ENCODE measurements at regions not wholly inside any gene's neighbourhood (a gene's known extent, or its start where the extent isn't known, plus 50 kb on each side); places are given as distances from the start of the nearest gene placed in this dataset.

DNA sequence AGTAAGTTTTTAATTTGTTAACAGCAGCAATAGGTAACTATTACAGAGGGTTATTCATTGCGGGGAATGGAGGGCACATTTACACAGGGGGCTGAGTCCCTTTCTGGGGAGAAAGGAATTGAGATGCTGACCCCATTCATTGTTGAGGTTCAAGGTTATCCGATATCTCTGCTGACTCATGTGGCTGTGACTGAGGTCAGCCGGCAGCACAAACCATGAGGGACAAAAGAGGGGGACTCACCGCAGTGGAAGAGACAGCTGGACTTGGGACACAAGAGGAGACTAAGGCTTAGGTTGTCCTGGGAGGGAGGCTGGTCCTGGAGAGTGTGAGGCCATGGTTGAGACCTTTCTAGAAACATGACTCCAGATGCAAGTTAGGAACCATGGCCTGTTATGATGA, 119.1 kb upstream of the XYLT1 start:
- no peak overlapping the region for H4K8ac ChIP-seq (ENCODE audit: low read depth, low read length)
- H2BK12ac ChIP-seq (ENCODE audit: low read length) = no peak overlapping the region
- no peak overlapping the region for H2AFZ ChIP-seq (ENCODE audit: low read length)
- no peak overlapping the region for H2BK15ac ChIP-seq (ENCODE audit: low read length)
- no peak overlapping the region for H2BK5ac ChIP-seq (ENCODE audit: low read length)
- no peaks in the 10 kb centered on the region for H3K79me1 ChIP-seq (ENCODE audit: low read depth, low read length)
- no peak overlapping the region for H2BK120ac ChIP-seq (ENCODE audit: low read depth, low read length)
- H3K36me3 ChIP-seq (replicated peaks in 1 of 2; ENCODE audit: control insufficient read depth in 2 of 2, insufficient read depth in 2 of 2, low read length in 2 of 2) = no peaks in the 10 kb centered on the region
- H3K4me1 ChIP-seq (ENCODE audit: control insufficient read depth in 2 of 2, insufficient read depth in 1 of 2, low read depth in 1 of 2, low read length in 2 of 2) = no peaks in the 10 kb centered on the region
- no peak overlapping the region for H3K27ac ChIP-seq (replicated peaks; ENCODE audit: low read length)
- DNase-seq (ENCODE audit: low spot score) = no peak
- H4K91ac ChIP-seq (ENCODE audit: low read depth, low read length, poor library complexity) = no peak overlapping the region
- no peak overlapping the region for H3K23ac ChIP-seq (ENCODE audit: low read depth, low read length, poor library complexity)
- no peak overlapping the region for H3K4me3 ChIP-seq (ENCODE audit: low read length in 2 of 2)
- no peak overlapping the region for H3K4me2 ChIP-seq (ENCODE audit: insufficient read depth, low read length, poor library complexity, severe bottlenecking)
- H3K18ac ChIP-seq (ENCODE audit: low read length) = no peak overlapping the region
- no peak overlapping the region for H3K14ac ChIP-seq (ENCODE audit: low read length)
- H3K4ac ChIP-seq (ENCODE audit: low read length) = no peak overlapping the region
- no peak overlapping the region for H3K9ac ChIP-seq (ENCODE audit: low read depth, low read length, poor library complexity)
- no CpG with 5 or more reads among the region's 4 CpGs for whole genome bisulfite sequencing, 2 donors (ENCODE audit: extremely low coverage in 2 of 2, insufficient read length in 2 of 2, insufficient replicate concordance in 1 of 2)
- no peaks in the 10 kb centered on the region for H3K27me3 ChIP-seq (ENCODE audit: control insufficient read depth in 3 of 3, insufficient read depth in 3 of 3, low read depth in 1 of 3, low read length in 3 of 3)
- no peaks in the 10 kb centered on the region for H3K9me3 ChIP-seq (replicated peaks in 1 of 2; ENCODE audit: control insufficient read depth in 2 of 2, insufficient read depth in 1 of 2, low read depth in 1 of 2, low read length in 2 of 2)
- no peak overlapping the region for H2AK5ac ChIP-seq (ENCODE audit: low read depth, low read length)

DNA sequence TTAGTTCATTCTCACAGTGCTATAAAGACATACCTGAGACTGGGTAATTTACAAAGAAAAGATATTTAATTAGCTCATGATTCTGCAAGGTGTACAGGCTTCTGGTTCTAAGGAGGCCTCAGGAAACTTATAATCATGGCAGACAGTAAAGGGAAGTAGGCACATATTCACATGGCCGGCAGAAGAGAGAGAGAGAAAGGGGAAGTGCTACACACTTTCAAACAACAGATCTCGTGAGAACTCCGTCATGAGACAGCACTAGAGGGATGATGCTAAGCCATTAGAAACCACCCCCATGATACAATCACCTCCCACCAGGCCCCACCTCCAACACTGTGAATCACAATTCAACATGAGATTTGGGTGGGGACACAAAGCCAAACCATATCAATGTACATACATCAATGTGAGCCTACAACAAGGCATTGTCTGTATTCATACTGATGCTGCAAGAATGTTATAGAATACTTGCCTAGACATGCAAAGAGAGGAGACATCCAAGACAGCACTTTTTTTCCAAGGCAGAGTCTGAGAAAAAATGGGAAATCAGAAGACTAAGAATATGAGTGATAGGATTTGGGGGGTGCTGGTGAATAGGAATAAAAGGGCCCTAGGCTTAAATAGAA, 114.8 kb upstream of the XYLT1 start:
- Histone ChIP-seq H3K18ac (ENCODE audit: low read length) (no peak overlapping the region), H3K9me3 (replicated peaks in 1 of 2; ENCODE audit: control insufficient read depth in 2 of 2, insufficient read depth in 1 of 2, low read depth in 1 of 2, low read length in 2 of 2) (no peaks in the 10 kb centered on the region), H2AFZ (ENCODE audit: low read length) (no peak overlapping the region), H3K4me2 (ENCODE audit: insufficient read depth, low read length, poor library complexity, severe bottlenecking) (no peak overlapping the region), H2BK120ac (ENCODE audit: low read depth, low read length) (no peak overlapping the region), H4K8ac (ENCODE audit: low read depth, low read length) (no peak overlapping the region), H3K36me3 (replicated peaks in 1 of 2; ENCODE audit: control insufficient read depth in 2 of 2, insufficient read depth in 2 of 2, low read length in 2 of 2) (no peaks in the 10 kb centered on the region), H3K4ac (ENCODE audit: low read length) (no peak overlapping the region), H3K27ac (replicated peaks; ENCODE audit: low read length) (no peak overlapping the region), H3K9ac (ENCODE audit: low read depth, low read length, poor library complexity) (no peak overlapping the region), H3K79me1 (ENCODE audit: low read depth, low read length) (no peaks in the 10 kb centered on the region), H2BK5ac (ENCODE audit: low read length) (no peak overlapping the region), H2BK15ac (ENCODE audit: low read length) (no peak overlapping the region), H3K27me3 (ENCODE audit: control insufficient read depth in 3 of 3, insufficient read depth in 3 of 3, low read depth in 1 of 3, low read length in 3 of 3) (no peaks in the 10 kb centered on the region), H2AK5ac (ENCODE audit: low read depth, low read length) (no peak overlapping the region), H3K4me3 (ENCODE audit: low read length in 2 of 2) (no peak overlapping the region), H4K91ac (ENCODE audit: low read depth, low read length, poor library complexity) (no peak overlapping the region), H3K14ac (ENCODE audit: low read length) (no peak overlapping the region), H3K23ac (ENCODE audit: low read depth, low read length, poor library complexity) (no peak overlapping the region), H2BK12ac (ENCODE audit: low read length) (no peak overlapping the region), H3K4me1 (ENCODE audit: control insufficient read depth in 2 of 2, insufficient read depth in 1 of 2, low read depth in 1 of 2, low read length in 2 of 2) (no peaks in the 10 kb centered on the region)
- no CpG with 5 or more reads among the region's 3 CpGs for WGBS, 2 donors (ENCODE audit: extremely low coverage in 2 of 2, insufficient read length in 2 of 2, insufficient replicate concordance in 1 of 2)
- DNase-seq (ENCODE audit: low spot score) = no peak

GRCh38 chr16:17578981-17579874, 108.5 kb upstream of the XYLT1 start:
- no peak overlapping the region for H2BK5ac ChIP-seq (ENCODE audit: low read length)
- H2AK5ac ChIP-seq (ENCODE audit: low read depth, low read length) = no peak overlapping the region
- DNase-seq (ENCODE audit: low spot score) = peak; percentile 86
- no peak overlapping the region for H2AFZ ChIP-seq (ENCODE audit: low read length)
- no peak overlapping the region for H3K4me2 ChIP-seq (ENCODE audit: insufficient read depth, low read length, poor library complexity, severe bottlenecking)
- no peak overlapping the region for H3K4ac ChIP-seq (ENCODE audit: low read length)
- no peak overlapping the region for H2BK120ac ChIP-seq (ENCODE audit: low read depth, low read length)
- WGBS, 2 donors (ENCODE audit: extremely low coverage in 2 of 2, insufficient read length in 2 of 2, insufficient replicate concordance in 1 of 2) = no CpG with 5 or more reads among the region's 10 CpGs
- H3K9ac ChIP-seq (ENCODE audit: low read depth, low read length, poor library complexity) = no peak overlapping the region
- H4K91ac ChIP-seq (ENCODE audit: low read depth, low read length, poor library complexity) = no peak overlapping the region
- H3K9me3 ChIP-seq (replicated peaks in 1 of 2; ENCODE audit: control insufficient read depth in 2 of 2, insufficient read depth in 1 of 2, low read depth in 1 of 2, low read length in 2 of 2) = no peaks in the 10 kb centered on the region
- H3K14ac ChIP-seq (ENCODE audit: low read length) = no peak overlapping the region
- no peaks in the 10 kb centered on the region for H3K79me1 ChIP-seq (ENCODE audit: low read depth, low read length)
- no peaks in the 10 kb centered on the region for H3K27me3 ChIP-seq (ENCODE audit: control insufficient read depth in 3 of 3, insufficient read depth in 3 of 3, low read depth in 1 of 3, low read length in 3 of 3)
- H2BK12ac ChIP-seq (ENCODE audit: low read length) = no peak overlapping the region
- no peak overlapping the region for H3K18ac ChIP-seq (ENCODE audit: low read length)
- no peak overlapping the region for H3K23ac ChIP-seq (ENCODE audit: low read depth, low read length, poor library complexity)
- H3K36me3 ChIP-seq (replicated peaks in 1 of 2; ENCODE audit: control insufficient read depth in 2 of 2, insufficient read depth in 2 of 2, low read length in 2 of 2) = no peaks in the 10 kb centered on the region
- peaks cover 1 to 2% of the 10 kb centered on the region in 2 donors for H3K4me1 ChIP-seq (ENCODE audit: control insufficient read depth in 2 of 2, insufficient read depth in 1 of 2, low read depth in 1 of 2, low read length in 2 of 2)
- no peak overlapping the region for H4K8ac ChIP-seq (ENCODE audit: low read depth, low read length)
- H2BK15ac ChIP-seq (ENCODE audit: low read length) = no peak overlapping the region
- no peak overlapping the region for H3K27ac ChIP-seq (replicated peaks; ENCODE audit: low read length)
- no peak overlapping the region for H3K4me3 ChIP-seq (ENCODE audit: low read length in 2 of 2)

DNA sequence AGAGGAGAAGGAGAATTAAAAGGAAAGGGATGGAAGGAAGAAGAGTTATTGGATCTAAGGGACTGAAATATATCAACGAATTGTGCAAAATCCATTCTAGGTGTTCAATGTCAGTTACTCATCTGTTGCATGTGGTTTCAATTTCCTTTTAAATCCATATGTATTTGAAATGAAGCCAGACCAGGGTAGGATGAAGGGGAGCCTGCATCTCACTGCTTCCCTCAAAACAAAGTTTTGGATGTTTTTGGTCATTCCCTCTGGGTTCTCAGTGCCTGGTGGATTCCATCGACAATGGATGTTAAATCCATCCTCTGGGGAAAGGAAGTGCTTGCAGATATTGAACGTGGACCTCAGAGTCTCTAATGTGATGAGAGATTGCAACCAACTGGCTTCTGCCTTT, 103.5 kb upstream of the XYLT1 start:
- Histone ChIP-seq H3K27ac (replicated peaks; ENCODE audit: low read length) (no peak overlapping the region), H2AK5ac (ENCODE audit: low read depth, low read length) (no peak overlapping the region), H2BK120ac (ENCODE audit: low read depth, low read length) (no peak overlapping the region), H3K14ac (ENCODE audit: low read length) (no peak overlapping the region), H3K4ac (ENCODE audit: low read length) (no peak overlapping the region), H2AFZ (ENCODE audit: low read length) (no peak overlapping the region), H3K36me3 (replicated peaks in 1 of 2; ENCODE audit: control insufficient read depth in 2 of 2, insufficient read depth in 2 of 2, low read length in 2 of 2) (no peaks in the 10 kb centered on the region), H3K9ac (ENCODE audit: low read depth, low read length, poor library complexity) (no peak overlapping the region), H3K27me3 (ENCODE audit: control insufficient read depth in 3 of 3, insufficient read depth in 3 of 3, low read depth in 1 of 3, low read length in 3 of 3) (no peaks in the 10 kb centered on the region), H3K23ac (ENCODE audit: low read depth, low read length, poor library complexity) (no peak overlapping the region), H3K79me1 (ENCODE audit: low read depth, low read length) (no peaks in the 10 kb centered on the region), H3K9me3 (replicated peaks in 1 of 2; ENCODE audit: control insufficient read depth in 2 of 2, insufficient read depth in 1 of 2, low read depth in 1 of 2, low read length in 2 of 2) (no peaks in the 10 kb centered on the region), H3K4me3 (ENCODE audit: low read length in 2 of 2) (no peak overlapping the region), H4K8ac (ENCODE audit: low read depth, low read length) (no peak overlapping the region), H2BK12ac (ENCODE audit: low read length) (no peak overlapping the region), H3K4me2 (ENCODE audit: insufficient read depth, low read length, poor library complexity, severe bottlenecking) (no peak overlapping the region), H2BK15ac (ENCODE audit: low read length) (no peak overlapping the region), H3K4me1 (ENCODE audit: control insufficient read depth in 2 of 2, insufficient read depth in 1 of 2, low read depth in 1 of 2, low read length in 2 of 2) (peaks cover 2 to 5% of the 10 kb centered on the region in 2 donors), H4K91ac (ENCODE audit: low read depth, low read length, poor library complexity) (no peak overlapping the region), H3K18ac (ENCODE audit: low read length) (no peak overlapping the region), H2BK5ac (ENCODE audit: low read length) (no peak overlapping the region)
- DNase-seq (ENCODE audit: low spot score) = no peak
- no CpG with 5 or more reads among the region's 3 CpGs for WGBS, 2 donors (ENCODE audit: extremely low coverage in 2 of 2, insufficient read length in 2 of 2, insufficient replicate concordance in 1 of 2)

All from neuronal stem cell (in vitro differentiated cells).